Stimulated activated naive B cell treated with anti-CD40 and anti-IgM and Interleukin-4, amounts not matched to agents 10 μg/mL and 1 μg/mL and 100 μg/mL, for 72 hours (primary cell): ENCODE measurements at regions not wholly inside any gene's neighbourhood (a gene's known extent, or its start where the extent isn't known, plus 50 kb on each side); places are given as distances from the start of the nearest gene placed in this dataset.
"Not testable (repeated sequence)": the region's sequence is repeated elsewhere in the genome, so short reads cannot be mapped to it uniquely, and the experiment has no call there.

Source experiments
- ATAC-seq, 2 donors: fragments of 150-1000 bp; cut with Tn5 transposase; replicated peaks; 2 replicates each; pipeline ENCODE4 v1.10.0; 2021; ENCODE audit warnings: moderate library complexity in 1 of 2
- DNase-seq: peaks from one replicate; pipeline ENCODE4 v3.0.0; 2021
- H3K27ac Mint-ChIP-seq: one replicate; pipeline ENCODE4 v1.8.0; 2022; ENCODE audit warnings: mild to moderate bottlenecking, mixed read lengths
- H3K27me3 Mint-ChIP-seq, 2 donors: one replicate each; pipeline ENCODE4 v1.8.0; 2022; ENCODE audit warnings: mixed read lengths in 2 of 2
- H3K36me3 Mint-ChIP-seq, 2 donors: one replicate each; pipeline ENCODE4 v1.8.0; 2022; ENCODE audit warnings: mixed read lengths in 2 of 2, mild to moderate bottlenecking in 1 of 2
- H3K4me1 Mint-ChIP-seq, 2 donors: one replicate each; pipeline ENCODE4 v1.8.0; 2022; ENCODE audit warnings: mixed read lengths in 2 of 2, mild to moderate bottlenecking in 1 of 2
- H3K4me3 Mint-ChIP-seq, 2 donors: one replicate each; pipeline ENCODE4 v1.8.0; 2022; ENCODE audit warnings: mild to moderate bottlenecking in 2 of 2, mixed read lengths in 2 of 2, moderate library complexity in 1 of 2
- H3K9me3 Mint-ChIP-seq, 2 donors: one replicate each; pipeline ENCODE4 v1.8.0; 2022; ENCODE audit warnings: mixed read lengths in 2 of 2, mild to moderate bottlenecking in 1 of 2

DNA sequence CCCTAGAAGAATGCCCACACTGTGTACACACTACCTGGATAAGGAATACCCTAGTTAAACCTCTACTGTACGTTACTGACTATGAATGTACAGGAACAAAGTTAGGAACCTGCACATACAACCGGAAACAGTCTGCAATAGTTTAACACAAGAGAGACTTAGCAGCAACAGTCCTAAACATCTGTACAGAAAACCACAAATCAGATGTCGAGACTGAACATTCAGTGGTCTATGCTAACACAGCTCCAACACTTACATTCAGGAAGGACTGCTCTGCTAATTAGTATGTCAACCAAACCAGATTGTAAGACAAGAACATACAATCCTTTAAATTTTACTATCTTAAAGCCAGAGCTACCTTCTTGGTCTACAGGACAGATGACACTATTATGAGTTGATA, 104.9 kb downstream of the ZNF429 start:
- Mint-ChIP-seq H3K27ac (no peak overlapping the region), H3K9me3 (peaks cover 0 to 6% of the 10 kb centered on the region in 2 donors)
- no peak for DNase-seq

DNA sequence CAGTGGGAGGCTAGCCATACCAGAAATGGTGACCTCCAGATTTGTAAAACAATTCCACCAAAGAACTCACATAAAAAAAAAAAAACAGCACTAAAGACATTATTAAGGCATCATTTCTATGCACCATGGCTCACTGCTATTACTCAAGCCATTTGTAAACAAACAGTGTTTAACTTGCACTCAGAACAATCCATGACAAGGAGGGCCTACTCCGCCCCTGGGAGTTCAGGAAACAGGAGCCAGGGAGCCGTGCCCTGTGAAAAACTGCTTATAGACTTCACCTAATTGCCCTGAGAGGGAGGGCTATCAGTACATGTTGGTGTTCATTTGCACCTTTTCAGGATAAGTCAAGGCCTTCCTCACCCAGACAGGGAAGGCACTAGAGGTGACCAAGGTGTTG, 103.2 kb downstream of the ZNF429 start:
- H3K27me3 Mint-ChIP-seq, result no peaks in the 10 kb centered on the region
- ATAC-seq (no peak), DNase-seq (no peak)
- peaks cover 3% of the 10 kb centered on the region in 2 donors for H3K36me3 Mint-ChIP-seq
- peaks cover 0 to 6% of the 10 kb centered on the region in 2 donors for H3K9me3 Mint-ChIP-seq
- no peak overlapping the region for H3K4me3 Mint-ChIP-seq
- H3K27ac Mint-ChIP-seq, result no peak overlapping the region
- H3K4me1 Mint-ChIP-seq, result peaks cover 15 to 18% of the 10 kb centered on the region in 2 donors

More for the DNA sequence above, 104.9 kb downstream of the ZNF429 start:
- no peaks in the 10 kb centered on the region for H3K36me3 Mint-ChIP-seq
- ATAC-seq, result no peak
- H3K4me1 Mint-ChIP-seq, result peaks cover 0 to 1% of the 10 kb centered on the region in 2 donors
- no peaks in the 10 kb centered on the region for H3K27me3 Mint-ChIP-seq
- no peak overlapping the region for H3K4me3 Mint-ChIP-seq

DNA sequence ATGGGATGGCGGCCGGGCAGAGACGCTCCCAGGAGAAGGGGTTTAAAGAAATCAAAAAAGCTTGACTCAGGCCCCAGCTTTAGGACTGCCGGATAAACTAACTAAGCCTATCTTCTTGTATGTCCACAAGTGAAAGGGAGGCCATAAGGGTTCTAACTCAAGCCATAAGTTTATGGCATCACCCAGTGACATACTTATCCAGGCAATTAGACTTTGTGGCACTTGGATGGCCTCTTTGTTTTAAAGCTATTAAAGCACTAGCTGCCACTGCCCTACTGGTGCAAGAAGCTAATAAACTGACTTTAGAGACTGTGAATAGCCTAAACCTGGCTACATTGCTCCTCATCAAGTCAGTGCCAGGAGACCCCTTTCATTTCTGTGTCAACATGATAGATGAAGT, 102.0 kb downstream of the ZNF429 start:
- DNase-seq (no peak), ATAC-seq (no peak)
- H3K27ac Mint-ChIP-seq, result no peak overlapping the region
- peaks cover 3% of the 10 kb centered on the region in 2 donors for H3K36me3 Mint-ChIP-seq
- peaks cover 20 to 24% of the 10 kb centered on the region in 2 donors for H3K4me1 Mint-ChIP-seq
- H3K4me3 Mint-ChIP-seq, result no peak overlapping the region
- peaks cover 0 to 2% of the 10 kb centered on the region in 2 donors for H3K9me3 Mint-ChIP-seq
- H3K27me3 Mint-ChIP-seq, result no peaks in the 10 kb centered on the region

DNA sequence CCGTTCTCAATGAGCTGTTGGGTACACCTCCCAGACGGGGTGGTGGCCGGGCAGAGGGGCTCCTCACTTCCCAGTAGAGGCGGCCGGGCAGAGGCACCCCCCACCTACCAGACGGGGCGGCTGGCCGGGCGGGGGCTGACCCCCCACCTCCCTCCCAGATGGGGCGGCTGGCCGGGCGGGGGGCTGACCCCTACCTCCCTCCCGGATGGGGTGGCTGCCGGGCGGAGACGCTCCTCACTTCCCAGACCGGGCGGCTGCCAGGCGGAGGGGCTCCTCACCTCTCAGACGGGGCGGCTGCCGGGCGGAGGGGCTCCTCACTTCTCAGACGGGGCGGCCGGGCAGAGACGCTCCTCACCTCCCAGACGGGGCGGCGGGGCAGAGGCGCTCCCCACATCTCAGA, 101.6 kb downstream of the ZNF429 start:
- not testable (repeated sequence) for H3K4me3 Mint-ChIP-seq, DNase-seq, ATAC-seq, H3K27ac Mint-ChIP-seq, H3K9me3 Mint-ChIP-seq, H3K27me3 Mint-ChIP-seq, H3K36me3 Mint-ChIP-seq
- H3K4me1 Mint-ChIP-seq, result peaks cover 20 to 24% of the 10 kb centered on the region in 2 donors

DNA sequence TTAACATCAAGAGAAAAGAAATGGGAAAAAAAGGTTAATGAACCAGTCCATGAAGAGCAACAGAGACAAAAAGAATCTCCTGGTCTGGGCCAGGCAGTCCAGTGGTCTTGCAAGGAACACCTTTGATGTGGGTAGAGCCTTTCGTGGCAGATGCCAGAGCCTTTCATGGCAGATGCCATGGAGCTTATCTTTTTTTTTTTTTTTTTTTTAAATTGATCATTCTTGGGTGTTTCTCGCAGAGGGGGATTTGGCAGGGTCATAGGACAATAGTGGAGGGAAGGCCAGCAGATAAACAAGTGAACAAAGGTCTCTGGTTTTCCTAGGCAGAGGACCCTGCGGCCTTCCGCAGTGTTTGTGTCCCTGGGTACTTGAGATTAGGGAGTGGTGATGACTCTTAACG, 100.9 kb downstream of the ZNF429 start:
- H3K36me3 Mint-ChIP-seq, H3K9me3 Mint-ChIP-seq, DNase-seq, H3K4me3 Mint-ChIP-seq, ATAC-seq, H3K27me3 Mint-ChIP-seq, H3K27ac Mint-ChIP-seq: not testable (repeated sequence)
- H3K4me1 Mint-ChIP-seq, result peaks cover 20 to 24% of the 10 kb centered on the region in 2 donors

DNA sequence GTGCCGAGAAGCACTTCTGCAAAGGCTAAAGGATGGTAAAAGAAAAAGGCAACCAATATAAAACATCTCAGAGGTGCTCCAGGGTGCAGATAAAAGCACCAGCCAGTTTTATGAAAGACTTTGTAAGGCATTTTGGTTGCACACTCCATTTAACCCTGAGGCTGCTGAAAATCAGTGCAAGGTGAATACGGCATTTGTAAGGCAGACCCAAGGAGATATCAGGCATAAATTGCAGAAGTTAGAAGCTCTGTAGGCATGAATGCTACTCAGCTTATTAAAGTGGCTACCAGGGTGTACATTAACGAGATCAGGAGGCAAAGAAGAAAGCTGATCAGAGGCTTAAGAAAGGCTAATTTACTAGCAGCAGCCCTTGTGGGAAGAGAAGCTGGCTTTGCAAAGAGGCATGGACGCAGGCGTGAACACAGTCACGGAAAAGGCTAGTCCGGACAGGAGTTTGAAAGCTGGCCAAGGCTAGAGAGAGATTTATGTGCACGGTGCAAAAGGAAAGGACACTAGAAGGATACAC, 99.6 kb downstream of the ZNF429 start:
- peak overlapping the region; percentile 94 for H3K27ac Mint-ChIP-seq
- H3K27me3 Mint-ChIP-seq, result no peaks in the 10 kb centered on the region
- H3K4me3 Mint-ChIP-seq, result peak overlapping the region; percentile 84 to 91
- H3K4me1 Mint-ChIP-seq, result peaks cover 20 to 24% of the 10 kb centered on the region in 2 donors
- H3K36me3 Mint-ChIP-seq, result peaks cover 3% of the 10 kb centered on the region in 2 donors
- peaks cover 0 to 2% of the 10 kb centered on the region in 2 donors for H3K9me3 Mint-ChIP-seq
- peak; percentile 42 to 61 for ATAC-seq
- no peak for DNase-seq
